HG02678 (cell line): ENCODE measurements at regions not wholly inside any gene's neighbourhood (a gene's known extent, or its start where the extent isn't known, plus 50 kb on each side); places are given as distances from the start of the nearest gene placed in this dataset.
"Not testable (repeated sequence)": the region's sequence is repeated elsewhere in the genome, so short reads cannot be mapped to it uniquely, and the experiment has no call there.

Experiments
- ATAC-seq: cut with Tn5 transposase; IDR thresholded peaks from one replicate; pipeline ENCODE4 v1.9.1; 2021; ENCODE audit warnings: mild to moderate bottlenecking, moderate library complexity; ENCODE audit not compliant: unreplicated experiment

DNA sequence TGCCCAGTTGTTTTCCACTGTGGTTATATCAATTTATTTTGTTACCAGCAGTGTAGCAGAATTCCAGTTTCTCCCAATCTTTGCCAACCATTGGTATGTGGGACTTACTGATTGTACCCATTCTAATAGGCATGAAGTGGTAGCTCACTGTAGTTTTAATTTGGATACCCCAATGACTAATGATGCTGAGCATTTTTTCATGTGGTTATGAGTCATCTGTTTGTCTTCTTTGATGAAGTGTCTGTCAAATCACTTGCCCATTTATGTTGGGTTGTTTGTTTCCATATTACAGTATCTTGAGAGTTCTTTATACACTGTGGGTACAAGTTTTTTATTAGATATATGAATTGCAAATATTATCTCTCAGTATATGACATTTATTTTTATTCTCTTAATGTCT is 644.3 kb downstream of the NR2F2 start:
- no peak for ATAC-seq

DNA sequence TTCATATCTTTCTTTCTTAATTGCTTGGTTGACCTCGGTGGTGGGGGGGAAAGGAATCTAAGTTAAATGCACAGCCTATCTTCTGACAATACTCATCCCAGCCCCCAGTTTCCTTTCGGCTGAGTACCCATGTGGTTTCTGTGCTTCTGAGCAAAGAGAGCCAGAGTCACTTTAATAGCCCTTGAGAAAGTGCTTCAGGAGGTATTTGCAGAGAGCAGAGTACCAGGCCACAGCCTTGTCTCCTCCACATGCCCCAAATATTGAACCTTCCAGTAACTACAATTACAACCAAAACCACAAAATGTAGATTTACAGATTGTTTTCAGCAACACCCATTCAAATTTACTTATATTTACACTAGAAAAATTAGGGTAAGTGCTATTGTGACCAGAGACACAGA is 647.4 kb downstream of the NR2F2 start:
- ATAC-seq: no peak

DNA sequence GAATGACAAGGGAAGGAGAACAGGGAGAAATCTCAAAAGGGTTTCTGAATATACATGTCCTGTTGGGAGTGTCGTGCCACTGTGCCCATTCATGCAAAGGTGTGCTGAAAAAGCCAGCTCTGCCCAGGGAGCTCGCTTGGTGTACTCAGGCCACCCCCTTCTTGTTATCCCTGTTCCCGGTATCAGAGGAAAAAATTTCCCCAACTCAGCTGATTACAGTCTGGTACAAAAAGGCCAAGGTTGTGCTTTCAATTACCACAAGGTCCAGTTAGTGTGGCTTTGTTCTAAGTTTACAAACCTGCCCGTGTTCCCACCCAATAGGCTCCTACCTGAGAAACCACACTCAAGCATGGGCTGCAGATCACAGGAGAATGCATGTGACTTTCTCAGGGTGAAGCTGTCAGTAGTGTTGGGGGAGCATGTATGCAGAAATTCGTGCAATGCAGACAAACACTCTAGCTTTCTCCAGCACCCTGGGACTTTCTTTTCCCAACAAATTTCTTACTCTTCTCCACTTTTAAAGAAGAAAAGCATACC is 648.5 kb downstream of the NR2F2 start:
- no peak for ATAC-seq

DNA sequence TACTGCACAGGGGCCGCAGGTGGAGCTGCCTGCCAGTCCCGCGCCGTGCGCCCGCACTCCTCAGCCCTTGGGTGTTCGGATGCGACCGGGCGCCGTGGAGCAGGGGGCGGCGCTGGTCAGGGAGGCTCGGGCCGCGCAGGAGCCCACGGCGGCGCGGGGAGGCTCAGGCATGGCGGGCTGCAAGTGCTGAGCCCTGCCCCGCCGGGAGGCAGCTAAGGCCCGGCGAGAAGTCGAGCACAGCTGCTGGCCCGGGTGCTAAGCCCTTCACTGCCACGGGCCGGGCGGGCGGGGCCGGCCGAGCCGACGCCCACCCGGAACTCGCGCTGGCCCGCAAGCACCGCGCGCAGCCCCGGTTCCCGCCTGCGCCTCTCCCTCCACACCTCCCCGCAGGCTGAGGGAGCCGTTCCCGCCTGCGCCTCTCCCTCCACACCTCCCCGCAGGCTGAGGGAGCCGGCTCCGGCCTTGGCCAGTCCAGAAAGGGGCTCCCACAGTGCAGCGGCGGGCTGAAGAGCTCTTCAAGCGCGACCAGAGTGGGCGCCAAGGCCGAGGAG is 653.7 kb downstream of the NR2F2 start:
- not testable (repeated sequence) for ATAC-seq

DNA sequence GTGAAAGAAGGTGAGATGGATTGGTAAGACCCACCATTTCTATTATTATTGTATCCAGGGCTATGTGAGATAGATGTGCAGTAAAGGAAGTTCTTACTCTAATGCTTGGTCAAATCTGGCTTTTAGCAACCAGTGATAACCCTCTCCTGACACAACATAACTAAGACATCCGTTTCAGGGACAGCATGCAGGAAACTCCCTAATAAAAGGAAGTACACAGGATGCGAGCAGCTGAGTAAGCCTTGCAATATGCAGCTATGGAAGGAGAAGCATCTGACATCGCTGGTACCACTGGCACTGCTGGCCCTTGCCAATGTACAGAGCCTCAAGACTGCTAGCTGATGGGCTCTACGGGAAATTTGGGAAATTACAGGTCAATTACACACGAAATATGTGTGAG is 662.3 kb downstream of the NR2F2 start:
- no peak for ATAC-seq

DNA sequence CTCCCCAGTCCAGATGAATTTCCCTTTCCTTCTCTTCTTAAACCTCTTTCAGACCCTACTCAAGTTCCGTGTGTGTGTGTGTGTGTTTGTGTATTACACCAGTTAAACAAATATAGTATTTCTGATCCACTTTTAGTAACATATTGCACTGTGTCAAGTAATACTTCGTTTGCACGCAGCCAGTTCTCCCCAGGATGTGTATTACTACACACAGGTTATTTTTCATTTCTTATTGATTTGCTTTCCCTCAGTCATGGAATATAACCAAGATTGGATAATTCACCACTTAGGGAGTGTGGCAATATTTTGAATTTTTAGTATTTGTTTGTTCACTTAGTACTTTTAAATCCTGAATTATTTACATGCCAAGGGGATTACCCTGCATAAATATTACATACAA is 667.0 kb downstream of the NR2F2 start:
- ATAC-seq: no peak

DNA sequence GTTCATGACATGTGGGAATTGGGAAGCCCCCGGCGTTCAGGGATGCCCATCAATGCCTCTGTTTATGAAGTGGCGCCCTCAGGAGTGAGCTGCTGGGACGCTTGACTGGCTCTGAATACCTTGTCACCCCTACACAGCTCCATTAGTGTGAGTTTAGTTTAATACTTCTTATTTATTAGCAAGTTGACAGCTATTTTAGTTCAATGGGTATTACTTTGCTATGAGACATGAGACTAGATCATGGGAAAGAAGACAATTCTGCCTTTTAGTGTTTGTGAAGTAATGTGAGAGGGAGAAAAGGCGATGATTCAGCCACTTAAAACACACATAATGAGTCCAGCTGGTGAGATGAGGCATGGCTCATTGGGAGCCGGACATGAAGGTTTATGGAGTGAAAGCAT is 678.5 kb downstream of the NR2F2 start:
- no peak for ATAC-seq

DNA sequence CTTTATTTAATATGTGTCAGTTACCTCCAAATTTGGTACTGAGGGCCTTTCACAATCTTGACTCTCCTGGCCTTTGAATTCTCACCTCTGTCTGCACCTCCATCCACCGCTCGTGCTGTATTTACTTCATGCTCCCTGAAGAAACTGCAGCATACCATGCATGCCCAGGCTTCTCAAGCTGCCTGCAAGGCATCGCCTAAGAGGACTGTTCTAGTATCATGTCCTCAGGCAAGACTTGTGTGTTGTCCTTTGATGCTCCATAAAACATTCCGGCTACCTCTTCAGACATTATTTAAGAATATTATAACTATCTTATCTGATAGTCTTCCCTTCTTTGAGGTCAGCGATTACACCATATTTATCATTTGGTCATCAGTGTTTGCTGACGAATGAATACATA is 682.5 kb downstream of the NR2F2 start:
- no peak for ATAC-seq

DNA sequence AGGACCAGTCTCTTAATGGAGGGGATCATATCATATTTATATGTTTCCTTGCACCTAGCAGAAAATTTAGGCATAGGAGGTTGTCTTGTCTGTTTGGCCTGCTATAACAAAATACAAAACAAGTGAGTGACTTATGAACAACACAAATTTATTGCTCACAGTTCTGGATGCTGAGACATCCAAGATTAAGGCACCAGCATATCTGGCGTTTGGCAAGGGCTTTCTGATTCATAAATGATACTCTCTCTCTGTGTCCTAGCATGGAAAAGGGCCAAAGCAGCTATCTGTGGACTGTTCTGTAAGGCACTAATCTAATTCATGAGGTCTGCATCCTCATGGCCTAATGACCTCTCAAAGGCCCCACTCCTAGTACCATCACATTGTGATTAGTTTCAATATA is 683.0 kb downstream of the NR2F2 start:
- ATAC-seq: no peak

DNA sequence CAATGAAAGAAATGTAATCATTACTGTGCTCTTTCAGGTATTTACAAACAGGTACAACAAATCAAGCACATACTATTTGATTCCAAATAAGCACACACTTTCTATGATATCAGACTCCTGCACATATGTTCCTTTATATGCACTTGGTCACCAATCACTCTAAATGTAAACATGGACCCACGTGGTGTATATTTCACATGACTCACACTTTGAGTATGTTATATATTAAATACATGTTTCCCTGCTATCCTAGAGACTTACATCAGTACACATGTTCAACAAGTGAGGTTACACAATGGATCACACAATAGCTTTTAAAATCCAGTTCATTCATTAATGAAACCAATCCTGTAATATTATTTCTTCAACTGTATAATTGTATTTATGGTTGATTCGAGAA is 683.5 kb downstream of the NR2F2 start:
- no peak for ATAC-seq

DNA sequence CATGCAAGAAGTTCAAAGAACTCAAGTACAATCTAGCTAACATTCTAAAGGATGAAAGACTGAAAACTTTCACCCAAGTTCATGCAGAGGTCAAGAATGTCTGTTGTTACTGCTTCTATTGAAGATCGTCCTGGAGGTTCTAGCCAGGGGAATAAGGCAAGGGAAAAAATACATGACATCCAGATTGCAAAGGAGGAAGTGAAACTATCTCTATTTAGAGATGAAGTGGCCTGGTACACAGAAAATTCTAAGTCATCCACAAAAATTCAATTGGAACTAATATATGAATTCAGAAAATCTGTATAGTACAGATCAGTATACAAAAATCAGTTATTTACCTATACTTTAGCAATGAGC is 693.0 kb downstream of the NR2F2 start:
- ATAC-seq: no peak

DNA sequence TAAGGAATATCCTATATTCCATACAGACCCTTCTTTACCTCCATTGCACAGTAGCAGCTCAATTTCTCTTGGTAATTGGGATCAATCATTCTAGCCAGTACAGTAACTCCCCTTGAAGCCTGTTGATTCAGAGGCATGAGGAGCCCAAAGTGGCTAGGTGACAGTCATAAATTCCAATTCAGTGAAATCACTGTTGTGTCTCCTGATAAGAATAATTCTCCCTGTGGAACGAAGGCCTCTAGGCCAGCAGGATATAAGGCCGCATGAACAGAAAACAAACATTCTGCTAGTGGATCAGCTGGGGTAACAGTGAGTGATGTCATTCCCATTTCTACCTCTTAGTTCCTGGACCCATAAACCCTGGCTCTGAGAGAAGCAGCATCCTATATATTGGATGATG is 696.3 kb downstream of the NR2F2 start:
- no peak for ATAC-seq

DNA sequence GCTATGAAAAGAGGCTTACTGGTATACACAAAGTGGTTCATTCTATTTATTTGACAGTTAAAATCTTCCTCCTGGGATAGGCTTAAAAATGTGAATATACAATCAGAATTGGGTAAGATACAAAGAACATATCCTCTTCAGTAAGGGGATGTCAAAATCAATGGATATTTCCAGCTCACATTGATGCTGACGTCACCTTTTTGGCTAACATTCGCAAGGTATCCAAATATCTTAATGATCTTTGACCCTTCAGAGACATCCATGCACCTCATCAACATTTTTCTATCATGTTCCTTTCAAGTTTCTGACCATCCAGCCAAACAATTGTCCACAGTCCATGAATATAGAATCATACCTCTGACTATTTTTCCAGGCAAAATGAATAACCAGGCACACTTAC is 697.3 kb downstream of the NR2F2 start:
- ATAC-seq: no peak

DNA sequence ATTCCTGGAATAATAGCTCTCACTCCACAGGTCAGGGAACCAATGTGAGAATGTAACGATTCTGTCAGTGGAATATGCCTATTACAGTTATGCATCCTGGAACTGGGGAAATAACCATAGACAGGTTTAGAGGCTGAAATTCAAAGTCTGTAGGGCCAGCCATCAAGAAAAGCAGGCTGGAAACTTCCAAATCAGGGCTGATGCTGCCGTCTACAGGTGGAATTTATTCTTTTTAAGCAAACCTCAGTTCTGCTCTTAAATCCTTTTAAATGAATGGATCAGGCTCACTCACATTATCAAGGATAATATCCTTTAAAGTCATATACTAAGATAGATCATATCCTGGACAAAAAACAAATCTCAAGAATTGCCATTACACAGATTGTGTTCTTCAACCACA is 699.8 kb downstream of the NR2F2 start:
- no peak for ATAC-seq

DNA sequence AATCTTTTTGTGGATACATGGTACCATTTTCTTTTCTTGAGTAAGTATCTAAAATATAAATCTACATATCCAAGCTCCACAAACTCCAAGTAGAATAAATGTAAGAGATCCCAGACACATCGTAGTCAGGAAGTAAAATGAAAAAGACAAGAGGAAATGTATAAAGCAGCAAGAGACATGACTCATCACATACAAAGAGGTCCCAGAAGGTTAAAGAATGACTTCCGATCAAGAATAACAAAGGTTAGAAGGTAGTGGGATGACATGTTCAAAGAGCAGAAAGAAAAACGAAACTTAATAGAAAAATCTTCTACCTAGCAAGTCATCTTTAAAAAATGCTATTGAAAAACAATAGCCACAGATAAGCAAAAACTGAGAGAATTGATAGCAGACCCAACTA is 705.8 kb downstream of the NR2F2 start:
- no peak for ATAC-seq

DNA sequence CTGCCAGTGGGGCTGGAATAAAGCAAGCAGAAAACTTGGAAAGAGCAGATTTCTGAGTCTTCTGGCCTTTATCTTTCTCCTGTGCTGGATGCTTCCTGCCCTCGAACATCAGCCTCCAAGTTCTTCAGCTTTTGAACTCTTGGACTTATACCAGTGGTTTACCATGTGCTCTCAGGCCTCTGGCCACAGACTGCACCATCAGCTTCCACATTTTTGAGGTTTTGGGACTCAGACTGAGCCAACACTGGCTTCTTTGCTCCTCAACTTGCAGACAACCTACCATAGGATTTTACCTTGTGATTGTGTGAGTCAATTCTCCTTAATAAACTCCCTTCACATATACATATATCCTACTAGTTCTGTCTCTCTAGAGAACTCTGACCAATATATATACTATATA is 706.6 kb downstream of the NR2F2 start:
- no peak for ATAC-seq

DNA sequence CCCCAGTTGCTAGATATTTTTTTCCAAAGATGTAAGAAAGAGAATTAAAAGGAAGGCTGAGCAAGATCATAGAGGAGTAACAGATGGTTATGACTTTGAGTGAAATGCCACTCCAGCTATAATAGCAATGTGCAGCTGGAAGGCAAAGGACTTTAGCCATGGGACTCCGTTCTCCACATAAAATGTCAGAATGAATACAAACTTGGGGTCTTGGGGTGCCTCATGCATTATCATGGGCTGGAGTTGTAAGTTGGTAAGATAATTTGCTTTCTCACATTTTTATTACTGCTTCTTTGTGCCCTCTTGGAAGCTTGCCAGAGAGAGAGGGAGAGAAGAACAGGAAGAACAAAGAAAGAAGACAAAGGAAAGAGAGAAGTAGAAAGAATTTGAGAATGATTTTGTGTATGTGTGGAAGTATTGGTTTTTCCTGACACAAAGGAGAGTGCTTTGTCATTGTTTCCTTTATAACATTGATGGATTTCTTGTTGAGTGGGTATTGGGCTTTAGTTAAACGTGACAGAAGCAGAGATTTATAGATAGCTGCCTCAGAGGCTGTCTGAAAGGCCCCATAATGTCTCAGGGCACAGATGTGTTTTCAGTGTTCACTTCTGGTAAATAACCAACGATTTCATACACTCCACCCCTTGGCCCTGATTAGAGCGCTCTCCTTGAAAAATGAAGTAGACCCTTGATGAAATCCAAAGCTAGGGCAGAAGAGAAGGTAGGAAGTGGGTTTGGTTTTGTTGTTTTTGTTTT is 715.3 kb downstream of the NR2F2 start:
- no peak for ATAC-seq

DNA sequence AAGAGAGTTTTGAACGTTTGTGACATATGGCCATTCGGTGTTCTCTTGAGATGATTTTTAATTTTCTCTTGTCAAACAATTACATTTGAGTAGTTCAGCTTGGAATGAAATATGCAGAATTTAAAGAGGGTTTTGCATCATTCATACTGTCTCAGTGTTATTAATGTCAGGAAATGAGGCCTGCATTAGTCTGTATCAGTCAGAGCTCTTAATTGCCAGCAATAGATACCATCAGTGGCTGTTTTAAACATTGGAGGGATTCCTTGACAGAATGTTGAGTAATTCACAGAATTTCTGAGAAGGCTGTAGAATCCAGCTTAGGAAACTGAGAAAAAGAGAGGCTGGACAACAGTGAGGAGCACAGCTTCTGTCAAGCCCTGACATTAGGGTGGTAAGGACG is 722.0 kb downstream of the NR2F2 start:
- ATAC-seq: no peak

DNA sequence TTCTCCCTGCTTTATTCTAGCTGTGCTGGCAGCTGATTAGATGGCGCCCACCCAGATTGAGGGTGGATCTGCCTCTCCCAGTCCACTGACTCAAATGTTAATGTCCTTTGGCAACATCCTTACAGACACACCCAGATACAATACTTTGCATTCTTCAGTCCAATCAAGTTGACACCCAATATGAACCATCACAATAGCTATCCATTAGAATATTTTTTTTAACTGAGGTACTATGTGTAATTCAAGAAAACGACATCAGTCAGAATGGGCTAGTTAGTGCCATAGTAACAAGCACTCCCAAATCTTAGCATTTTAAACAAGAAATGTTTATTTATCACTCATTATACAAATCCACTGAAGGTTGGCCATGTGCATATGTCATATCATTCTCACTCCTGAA is 723.1 kb downstream of the NR2F2 start:
- ATAC-seq: no peak

DNA sequence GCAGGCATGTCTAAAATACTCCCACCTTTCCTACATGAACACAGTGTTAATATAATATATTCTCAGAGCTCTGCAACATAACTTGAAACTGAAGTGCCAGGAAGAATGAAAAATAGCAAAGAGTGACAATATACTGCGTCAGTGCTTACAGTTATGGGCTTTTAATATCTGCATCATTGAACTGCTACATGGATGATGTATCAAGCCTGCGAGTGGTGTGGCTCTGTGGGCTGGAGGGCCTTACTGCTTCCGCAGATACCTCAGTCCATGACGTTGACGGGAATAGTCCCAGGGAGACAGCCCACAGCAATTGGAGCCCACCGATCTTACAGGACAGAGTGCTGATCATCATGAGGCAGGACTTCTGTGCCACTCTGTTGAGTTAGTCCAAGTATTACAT is 727.0 kb downstream of the NR2F2 start:
- no peak for ATAC-seq

DNA sequence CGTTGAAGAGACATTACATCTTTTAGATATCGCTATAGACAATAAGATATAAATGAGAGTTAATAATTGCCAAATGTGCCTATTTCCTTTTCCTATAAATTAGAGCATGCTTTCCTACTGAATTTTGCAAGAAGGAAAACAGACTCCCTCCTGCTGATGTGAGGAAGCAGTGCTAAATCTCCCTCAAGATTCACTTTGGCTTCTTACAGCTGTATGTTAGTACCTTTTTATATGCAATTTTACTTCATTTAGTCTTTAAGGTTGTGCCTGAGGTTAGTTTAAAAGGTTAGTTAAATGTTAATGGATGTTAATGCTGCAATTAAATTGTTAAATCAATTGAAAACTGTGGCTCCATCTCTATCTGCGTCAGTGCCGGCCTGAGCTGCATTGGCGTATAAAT is 728.8 kb downstream of the NR2F2 start:
- ATAC-seq: no peak

DNA sequence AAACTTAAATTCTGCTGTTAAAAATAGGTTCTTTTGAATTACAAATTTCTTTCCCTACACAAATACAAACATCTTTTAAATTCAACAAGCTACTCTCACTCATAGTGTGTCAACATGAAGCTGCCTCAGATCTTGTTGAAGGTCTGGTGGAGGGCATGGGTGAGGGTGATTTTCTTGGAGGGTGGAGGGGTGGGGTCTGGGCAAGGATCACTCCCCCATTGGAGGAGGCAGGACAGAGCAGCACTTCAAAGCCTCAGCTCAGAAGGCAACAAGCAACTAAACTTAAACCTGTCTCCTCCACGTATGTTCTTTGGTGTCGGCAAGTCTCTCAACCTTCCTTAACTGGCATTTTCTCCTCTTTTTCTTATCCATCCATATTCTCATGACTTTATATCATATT is 730.9 kb downstream of the NR2F2 start:
- no peak for ATAC-seq

DNA sequence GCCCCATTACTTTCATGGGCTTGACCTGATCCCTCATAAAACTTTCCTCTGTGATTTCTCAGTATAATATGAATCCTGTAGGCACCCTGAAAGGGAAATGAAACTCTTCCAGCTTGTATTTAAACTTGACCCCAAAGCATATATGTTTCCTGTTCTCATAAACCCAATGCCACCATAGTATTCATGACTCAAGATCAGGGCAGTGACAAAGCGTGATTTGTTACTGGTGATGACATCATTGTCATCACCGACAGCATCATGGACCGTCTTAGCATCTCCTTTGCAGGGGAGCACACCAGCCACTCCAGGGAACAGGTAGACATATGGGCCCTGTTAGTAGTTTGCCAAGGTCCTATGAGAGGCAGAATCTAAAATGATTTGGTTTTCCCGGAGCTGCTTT is 741.2 kb downstream of the NR2F2 start:
- no peak for ATAC-seq
